Mammary epithelial cell (primary cell): ENCODE measurements at regions not wholly inside any gene's neighbourhood (a gene's known extent, or its start where the extent isn't known, plus 50 kb on each side); places are given as distances from the start of the nearest gene placed in this dataset.
"Not testable (repeated sequence)": the region's sequence is repeated elsewhere in the genome, so short reads cannot be mapped to it uniquely, and the experiment has no call there.

Source experiments
- EZH2 ChIP-seq: IDR thresholded peaks from 2 replicates; pipeline ENCODE4 v1.6.1; 2012; ENCODE audit warnings: low read length, inconsistent platforms, borderline replicate concordance
- TF ChIP-seq, protein P1 (sequence below), 2 donors: IDR thresholded peaks in 1 of 2; conservative IDR thresholded peaks in 1 of 2; 2 replicates each; pipeline ENCODE4 v1.5.1; 2011 to 2012; ENCODE audit warnings: inconsistent platforms in 2 of 2, low read length in 2 of 2, mild to moderate bottlenecking in 2 of 2, control low read depth in 1 of 2, low read depth in 1 of 2; ENCODE audit not compliant: insufficient read depth in 1 of 2; ENCODE audit errors: extremely low read depth in 1 of 2

DNA sequence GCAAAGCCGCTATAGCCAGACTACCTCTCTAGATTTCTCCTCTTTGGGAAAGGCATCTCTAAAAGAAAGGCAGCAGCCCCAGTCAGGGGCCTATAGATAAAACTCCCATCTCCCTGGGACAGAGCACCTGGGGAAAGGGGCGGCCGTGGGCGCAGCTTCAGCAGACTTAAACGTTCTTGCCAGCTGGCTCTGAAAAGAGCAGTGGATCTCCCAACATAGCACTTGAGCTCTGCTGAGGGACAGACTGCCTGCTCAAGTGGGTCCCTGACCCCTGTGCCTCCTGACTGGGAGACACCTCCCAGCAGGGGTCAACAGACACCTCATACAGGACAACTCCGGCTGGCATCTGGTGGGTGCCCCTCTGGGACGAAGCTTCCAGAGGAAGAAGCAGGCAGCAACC lies 276.5 kb downstream of the CD109 start:
- TF ChIP-seq, protein P1, sequence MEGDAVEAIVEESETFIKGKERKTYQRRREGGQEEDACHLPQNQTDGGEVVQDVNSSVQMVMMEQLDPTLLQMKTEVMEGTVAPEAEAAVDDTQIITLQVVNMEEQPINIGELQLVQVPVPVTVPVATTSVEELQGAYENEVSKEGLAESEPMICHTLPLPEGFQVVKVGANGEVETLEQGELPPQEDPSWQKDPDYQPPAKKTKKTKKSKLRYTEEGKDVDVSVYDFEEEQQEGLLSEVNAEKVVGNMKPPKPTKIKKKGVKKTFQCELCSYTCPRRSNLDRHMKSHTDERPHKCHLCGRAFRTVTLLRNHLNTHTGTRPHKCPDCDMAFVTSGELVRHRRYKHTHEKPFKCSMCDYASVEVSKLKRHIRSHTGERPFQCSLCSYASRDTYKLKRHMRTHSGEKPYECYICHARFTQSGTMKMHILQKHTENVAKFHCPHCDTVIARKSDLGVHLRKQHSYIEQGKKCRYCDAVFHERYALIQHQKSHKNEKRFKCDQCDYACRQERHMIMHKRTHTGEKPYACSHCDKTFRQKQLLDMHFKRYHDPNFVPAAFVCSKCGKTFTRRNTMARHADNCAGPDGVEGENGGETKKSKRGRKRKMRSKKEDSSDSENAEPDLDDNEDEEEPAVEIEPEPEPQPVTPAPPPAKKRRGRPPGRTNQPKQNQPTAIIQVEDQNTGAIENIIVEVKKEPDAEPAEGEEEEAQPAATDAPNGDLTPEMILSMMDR (conservative IDR thresholded peaks at IDR 0.05 in 1 of 2, IDR thresholded peaks at IDR 0.05 in 1 of 2; ENCODE audit: extremely low read depth in 1 of 2, insufficient read depth in 1 of 2, low read depth in 1 of 2, low read length in 2 of 2) = not testable (repeated sequence)
- not testable (repeated sequence) for TF ChIP-seq EZH2
